HG02973 (cell line): ENCODE measurements at regions not wholly inside any gene's neighbourhood (a gene's known extent, or its start where the extent isn't known, plus 50 kb on each side); places are given as distances from the start of the nearest gene placed in this dataset.
"Not testable (repeated sequence)": the region's sequence is repeated elsewhere in the genome, so short reads cannot be mapped to it uniquely, and the experiment has no call there.

ENCODE experiments used
- ATAC-seq: cut with Tn5 transposase; IDR thresholded peaks from one replicate; pipeline ENCODE4 v1.9.1; 2021; ENCODE audit warnings: moderate library complexity; ENCODE audit not compliant: unreplicated experiment

DNA sequence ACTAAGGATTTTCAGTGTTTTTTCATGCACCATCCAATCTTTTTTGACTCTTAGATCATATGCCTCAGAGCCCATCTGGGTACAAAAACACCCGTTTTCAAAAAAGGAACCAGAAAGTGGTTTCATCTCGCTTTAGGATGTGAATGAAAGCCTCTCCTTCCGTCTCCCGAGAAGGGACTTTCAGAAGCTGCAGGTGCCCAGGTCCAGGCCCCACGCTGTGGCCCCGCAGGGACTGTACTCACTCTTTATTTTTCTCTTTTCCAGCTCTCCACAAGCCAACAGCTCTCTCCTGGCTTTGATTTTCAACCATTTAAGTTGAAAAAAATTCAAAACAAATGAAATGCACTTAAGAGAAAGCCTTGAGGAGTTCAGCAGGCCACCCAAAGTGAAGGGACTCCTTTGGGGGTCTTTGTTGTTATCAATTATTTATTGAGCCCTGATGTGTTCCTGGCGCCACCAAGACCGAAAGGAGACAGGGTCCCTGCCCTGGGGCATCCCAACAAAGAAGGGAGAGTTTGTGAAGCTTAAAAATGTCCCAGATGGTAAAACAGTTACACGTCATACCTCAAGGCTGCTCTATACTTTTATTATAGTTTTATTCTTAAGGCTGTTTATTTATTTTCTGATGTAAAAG, 467.3 kb downstream of the PREX1 start:
- ATAC-seq: no peak

DNA sequence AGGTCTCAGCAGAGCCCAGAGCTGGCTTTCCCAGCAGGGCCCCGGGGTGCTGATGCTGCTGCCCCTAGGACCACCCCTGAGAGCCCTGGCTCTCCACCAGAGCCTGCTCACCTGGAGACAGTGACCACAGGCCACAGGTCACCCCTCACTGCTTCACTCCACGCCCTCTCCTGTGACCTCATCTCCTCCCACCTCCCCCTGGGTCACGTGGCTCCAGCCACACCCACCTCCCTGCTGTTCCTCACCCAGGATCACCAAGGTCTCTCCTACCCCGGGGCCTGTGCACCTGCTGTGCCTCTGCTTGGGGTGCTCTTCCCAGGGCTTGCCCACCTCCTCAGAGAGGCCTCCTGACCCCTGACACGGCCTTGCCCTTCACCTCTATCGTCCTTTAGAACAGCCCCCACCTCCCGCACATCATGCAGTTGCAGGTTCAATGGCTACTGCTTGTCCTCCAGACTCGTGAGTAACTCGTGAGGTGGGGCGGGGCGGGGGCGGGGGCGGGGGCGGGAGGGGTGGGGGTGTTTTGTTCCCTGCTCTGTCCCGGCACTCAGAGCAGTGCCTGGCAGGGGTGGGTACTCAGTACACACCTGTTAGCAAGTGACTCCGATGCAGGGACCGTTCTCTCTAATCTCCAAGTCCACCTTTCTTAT, 468.0 kb downstream of the PREX1 start:
- ATAC-seq: no peak

DNA sequence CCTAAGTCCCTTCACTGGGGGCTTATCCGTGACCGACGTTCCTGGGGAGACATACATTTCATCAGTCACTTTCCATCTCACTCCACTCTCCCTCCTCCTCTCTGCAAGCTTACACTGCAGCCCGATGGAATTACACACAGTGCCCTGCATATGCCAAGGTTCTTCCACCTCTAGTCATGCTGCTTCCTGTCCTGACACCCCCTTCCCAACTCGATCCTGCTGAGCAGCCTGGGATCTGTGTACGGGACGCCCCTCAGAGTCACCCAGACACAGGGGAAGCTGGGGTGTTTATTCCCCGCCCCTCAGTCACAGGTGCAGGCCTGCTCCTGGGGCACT, 468.8 kb downstream of the PREX1 start:
- not testable (repeated sequence) for ATAC-seq

DNA sequence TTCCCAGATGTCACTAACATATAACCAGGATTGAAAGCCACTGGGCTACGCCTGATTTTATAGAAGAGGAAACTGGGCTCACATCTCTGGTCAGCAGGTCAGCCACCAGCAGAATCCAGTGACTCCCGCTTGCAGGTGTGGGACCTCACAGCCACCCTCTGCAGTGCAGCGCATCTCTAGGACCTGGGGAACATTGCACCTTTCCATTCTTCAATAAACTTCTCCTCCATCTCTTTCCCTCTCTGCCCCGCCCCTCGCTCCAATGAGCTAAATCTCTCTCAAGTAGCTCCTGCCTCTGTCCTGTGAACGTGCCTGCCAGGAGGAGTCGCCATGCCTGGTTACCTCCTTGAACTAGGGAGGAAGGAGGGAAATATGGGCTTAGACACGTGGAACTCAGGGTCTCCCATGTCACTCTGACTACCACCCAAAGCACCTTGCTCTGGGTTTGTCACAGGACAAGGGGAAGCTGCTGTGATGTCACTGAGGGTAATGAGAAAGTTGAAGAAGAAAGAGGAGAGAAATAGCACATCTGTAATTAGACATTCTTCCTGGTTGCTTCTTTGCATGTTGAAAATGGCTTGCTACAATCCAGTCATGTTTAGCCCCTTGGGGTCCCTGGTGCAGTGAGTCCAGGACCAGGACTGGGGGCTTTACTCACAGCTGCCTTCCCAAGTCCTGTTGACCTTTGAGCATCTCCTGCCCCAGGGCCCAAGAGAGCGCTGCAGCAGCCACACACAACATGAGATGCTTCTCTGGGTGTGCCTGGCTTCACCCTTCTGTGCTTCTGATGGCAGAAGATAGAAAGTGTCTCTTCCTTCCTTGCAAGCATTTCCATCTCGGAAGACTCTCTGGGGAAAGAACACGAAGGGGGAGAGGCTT, 469.4 kb downstream of the PREX1 start:
- ATAC-seq: no peak

- no peak for ATAC-seq
Measured at GRCh38 chr20:48357714-48358113, 470.1 kb downstream of the PREX1 start.

GRCh38 chr20:48354903-48355302, 472.9 kb downstream of the PREX1 start:
- ATAC-seq: no peak

- ATAC-seq: no peak
Measured at GRCh38 chr20:48354320-48354876, 473.4 kb downstream of the PREX1 start.

DNA sequence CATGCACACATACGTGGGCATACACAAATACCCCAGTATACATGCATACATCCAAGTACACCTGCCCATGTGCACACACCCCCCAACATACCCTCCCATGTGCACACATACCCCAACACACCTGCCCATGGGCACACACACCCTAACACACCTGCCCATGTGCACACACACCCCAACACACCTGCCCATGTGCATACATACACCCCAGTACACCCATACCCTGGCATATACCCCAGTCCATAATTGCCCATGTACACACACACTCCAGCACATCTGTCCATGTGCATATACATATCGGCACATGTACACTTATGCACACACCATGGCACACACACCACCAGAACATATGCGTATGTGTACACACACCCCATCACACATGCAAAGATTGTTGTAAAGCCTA, 475.2 kb downstream of the PREX1 start:
- no peak for ATAC-seq

GRCh38 chr20:48352042-48352441, 475.8 kb downstream of the PREX1 start:
- no peak for ATAC-seq

DNA sequence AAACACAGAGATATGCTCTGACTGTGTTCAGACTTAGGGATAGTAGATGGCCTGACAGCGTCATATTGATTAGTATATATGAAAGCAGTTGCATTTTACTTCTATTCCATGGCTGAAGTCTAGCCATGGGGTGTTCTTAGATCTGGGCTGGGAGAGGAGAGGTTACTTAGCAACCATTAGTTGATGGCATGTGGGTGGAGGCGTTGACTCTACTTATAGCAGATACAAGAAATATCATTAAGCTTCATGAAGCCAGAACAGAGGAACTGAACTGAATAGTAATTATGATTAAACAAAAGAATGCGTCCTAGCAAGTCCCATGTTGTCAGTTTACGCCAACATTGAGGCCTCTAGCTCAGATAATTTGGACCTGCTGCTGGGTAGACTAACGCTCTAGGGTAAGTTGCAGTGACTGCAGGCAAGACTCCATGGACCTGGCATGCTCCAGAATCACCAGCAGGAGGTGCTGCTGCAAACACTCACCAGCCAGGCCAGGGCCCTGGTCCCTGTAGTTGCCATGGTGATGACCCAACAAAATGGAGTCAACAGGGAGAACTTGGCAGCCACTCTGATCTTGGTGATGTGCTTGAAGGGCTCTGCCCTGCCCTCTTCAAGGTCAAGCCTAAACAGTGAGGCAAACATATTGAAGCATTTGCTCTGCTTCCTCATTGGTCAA, 477.3 kb downstream of the PREX1 start:
- ATAC-seq: no peak

DNA sequence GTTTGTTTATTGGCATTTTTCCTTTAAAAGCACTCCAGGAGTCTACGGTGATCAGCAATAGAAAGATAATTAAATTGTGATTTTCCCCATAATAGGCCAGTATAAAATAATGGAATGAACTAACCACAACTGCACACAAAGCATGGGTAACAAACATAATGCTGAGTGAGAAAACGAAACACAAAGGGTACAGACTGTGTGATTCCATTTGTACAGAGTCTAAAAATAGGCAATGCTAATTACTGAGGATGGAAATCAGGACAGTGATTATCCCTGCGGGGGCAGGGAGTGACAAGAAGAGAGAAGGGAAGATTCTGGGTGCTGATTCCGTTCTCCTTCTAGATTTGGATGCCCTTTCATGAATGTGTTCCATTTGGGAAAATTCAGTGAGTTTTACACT, 478.1 kb downstream of the PREX1 start:
- ATAC-seq: no peak

DNA sequence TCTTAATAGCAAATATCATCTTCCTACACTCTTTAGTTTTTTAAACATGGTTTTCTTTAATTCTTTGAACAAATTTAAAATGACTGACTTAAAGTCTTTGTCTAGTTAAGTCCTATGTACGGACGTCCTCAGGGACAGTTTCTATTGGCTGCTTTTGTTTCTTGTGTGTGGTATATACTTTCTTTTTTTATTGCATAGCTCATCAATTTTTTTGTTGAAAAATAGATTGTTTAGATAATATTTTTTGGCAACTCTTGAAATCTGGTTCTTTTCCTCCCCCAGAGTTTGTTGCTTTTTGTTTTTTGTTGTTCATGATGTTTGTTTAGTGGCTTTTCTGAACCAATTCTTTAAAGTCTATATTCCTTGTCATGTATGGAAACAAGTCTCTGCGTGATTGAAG, 479.8 kb downstream of the PREX1 start:
- ATAC-seq: no peak

DNA sequence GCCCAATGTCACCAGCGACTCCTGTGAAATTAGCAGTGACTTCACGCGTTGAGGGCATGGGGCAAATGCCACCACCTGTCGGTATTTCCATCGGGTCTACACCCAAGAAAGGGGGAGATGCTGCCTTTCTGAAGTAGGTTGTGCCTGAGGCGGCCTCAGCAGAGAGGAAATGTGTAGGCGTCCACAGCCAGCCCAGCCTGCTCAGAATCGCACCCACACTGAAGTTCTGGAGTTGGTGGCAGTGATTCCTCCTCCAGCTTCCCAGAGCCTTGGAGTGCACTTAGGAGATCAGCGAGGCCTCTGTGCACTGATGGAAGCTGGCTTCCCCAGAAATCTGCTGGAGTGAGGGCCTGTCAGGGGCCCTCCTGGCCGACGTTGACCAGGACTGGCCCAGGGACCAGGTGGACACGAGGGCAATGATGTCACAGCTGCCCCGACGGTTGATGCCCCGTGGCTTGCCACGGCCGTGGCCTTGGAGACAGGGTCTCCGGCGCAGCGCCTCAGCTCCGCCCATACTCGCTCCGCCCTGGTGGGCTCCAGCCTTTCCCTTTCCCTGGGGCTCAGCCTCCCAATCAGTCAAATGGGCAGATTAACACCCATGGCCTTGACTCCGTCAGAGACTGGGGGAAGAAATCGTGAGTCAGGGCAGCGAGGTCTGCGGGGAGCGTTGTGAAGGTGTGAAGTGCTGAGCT, 484.8 kb downstream of the PREX1 start:
- no peak for ATAC-seq

GRCh38 chr20:48340883-48341281, 486.9 kb downstream of the PREX1 start:
- ATAC-seq: no peak

DNA sequence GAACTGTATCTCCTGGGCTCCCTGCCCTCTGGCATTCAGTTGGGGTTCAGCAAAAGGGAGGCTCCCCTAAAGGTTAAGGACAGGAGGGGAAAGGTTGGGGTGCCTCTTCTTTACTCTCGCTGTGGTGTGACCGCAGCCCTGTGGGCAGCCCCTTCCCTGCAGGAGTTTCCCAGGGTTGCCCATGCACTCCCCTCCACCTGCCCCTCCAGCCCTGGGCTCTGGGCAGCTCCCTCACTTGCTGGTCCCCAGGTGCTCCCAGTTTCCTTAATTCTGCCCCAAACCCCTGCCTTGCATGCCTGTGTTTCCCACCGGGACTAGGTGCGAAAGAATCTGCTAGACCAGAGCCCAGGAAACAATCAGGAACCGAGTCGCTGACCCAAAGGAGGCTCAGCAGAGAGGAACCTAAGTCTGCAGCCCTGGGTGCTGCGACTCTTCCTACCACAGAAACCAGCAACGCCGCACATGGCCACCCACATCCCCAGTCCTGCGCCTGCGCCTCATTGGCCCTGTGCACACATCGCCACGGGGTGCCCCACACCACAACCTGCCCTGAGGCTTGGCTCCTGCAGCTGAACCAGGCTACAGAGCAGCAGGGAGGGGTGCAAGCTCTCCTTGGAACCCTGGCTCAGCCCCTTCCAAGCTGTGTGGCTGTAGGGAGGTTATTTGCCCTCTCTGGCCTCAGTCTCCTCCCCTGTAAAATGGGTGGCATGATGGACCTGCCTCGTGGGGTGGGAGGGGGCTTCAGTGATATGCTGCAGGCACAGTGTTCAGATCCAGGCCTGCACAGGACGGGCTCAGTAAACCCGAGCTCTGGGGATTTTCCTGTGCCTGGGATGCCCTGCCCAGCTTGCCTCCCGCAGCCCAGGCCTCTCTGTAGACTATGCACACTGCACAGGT, 487.6 kb downstream of the PREX1 start:
- ATAC-seq: no peak

- no peak for ATAC-seq
Measured at GRCh38 chr20:48339190-48339985, 488.4 kb downstream of the PREX1 start.

DNA sequence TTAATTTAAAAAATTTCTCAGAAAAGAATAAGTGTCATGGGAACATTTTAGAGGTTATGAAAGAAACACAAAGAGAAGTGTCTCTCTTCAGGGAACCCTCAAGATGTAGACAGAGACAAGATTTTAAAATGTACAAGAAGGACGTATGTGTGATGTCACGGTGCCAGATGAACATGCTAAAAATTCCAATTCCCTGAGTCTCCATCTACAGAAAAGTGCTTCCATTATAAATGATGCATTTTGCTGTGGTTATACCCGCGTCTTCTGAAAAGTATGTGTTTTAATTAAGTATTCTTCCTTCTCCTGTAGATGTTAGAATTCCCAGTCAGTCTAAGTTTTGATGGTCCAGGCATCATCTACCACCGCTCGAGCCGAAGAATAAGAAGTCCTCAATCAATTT, 489.1 kb downstream of the PREX1 start:
- no peak for ATAC-seq

- ATAC-seq: no peak
Measured at GRCh38 chr20:48336597-48336996, 491.2 kb downstream of the PREX1 start.
